GM12878 (cell line): ENCODE measurements at regions not wholly inside any gene's neighbourhood (a gene's known extent, or its start where the extent isn't known, plus 50 kb on each side); places are given as distances from the start of the nearest gene placed in this dataset.

Experiments used
- ATAC-seq: fragments of 200-7000 bp; cut with Tn5 transposase; 3 replicates; pipeline ENCODE4 v1.9.1; 2020; ENCODE audit warnings: mild to moderate bottlenecking, moderate library complexity
- BruUV-seq: library from RNA; stranded (reverse); fragments of 400-500 nt; replicated peaks from 2 replicates; lab custom pipeline; 2021; lab: Mats Ljungman, UMichigan
- CTCF ChIA-PET: fragments of 300-600 bp; sonication (Branson Sonifier 250); formaldehyde crosslinking; extraction: SDS; loops from one replicate; lab custom pipeline; 2021; ENCODE audit warnings: inconsistent platforms; lab: Yijun Ruan, JAX
- POLR2A ChIA-PET: fragments of 350-600 bp; formaldehyde crosslinking; extraction: SDS; loops from one replicate; lab custom pipeline; 2021; ENCODE audit warnings: inconsistent platforms; lab: Charles Lee
- RAD21 ChIA-PET: fragments of 300-600 bp; sonication (Branson Sonifier 250); formaldehyde crosslinking; loops from one replicate; lab custom pipeline; 2023; ENCODE audit warnings: antibody characterized with exemption; ENCODE audit not compliant: unreplicated experiment; lab: Charles Lee
- SMC1A ChIA-PET: fragments of 300-600 bp; sonication (Branson Sonifier 250); formaldehyde crosslinking; loops from one replicate; lab custom pipeline; 2023; ENCODE audit not compliant: unreplicated experiment, uncharacterized antibody; lab: Charles Lee
- DNase-seq: peaks from one replicate; pipeline ENCODE4 v3.0.0-alpha.2; 2011; ENCODE audit warnings: low read depth, low spot score
- FAIRE-seq: peaks from 3 replicates; lab custom pipeline; 2011; peaks lifted over from hg19 to GRCh38; lab: Jason Lieb, UNC
- H2AFZ ChIP-seq: 2 replicates; pipeline ENCODE4 v1.6.0; 2011; ENCODE audit warnings: low read depth, low read length, control low read depth; ENCODE audit not compliant: control insufficient read depth
- H3K27ac ChIP-seq: 2 replicates; pipeline ENCODE4 v1.5.1; 2011; ENCODE audit warnings: control low read depth; ENCODE audit not compliant: control insufficient read depth, insufficient read depth
- H3K27me3 ChIP-seq, 2 experiments: replicated peaks in 1 of 2; 2 replicates each; pipeline versions ENCODE4 v1.6.0 to v1.6.1; 2011; ENCODE audit warnings: low read length in 1 of 2; ENCODE audit not compliant: control insufficient read depth in 2 of 2, insufficient read depth in 2 of 2
- H3K36me3 ChIP-seq, 2 experiments: 2 replicates each; pipeline ENCODE4 v1.5.1; 2011; ENCODE audit warnings: low read length in 1 of 2; ENCODE audit not compliant: control insufficient read depth in 2 of 2, insufficient read depth in 2 of 2
- H3K4me1 ChIP-seq: 2 replicates; pipeline ENCODE4 v1.6.1; 2011; ENCODE audit warnings: mild to moderate bottlenecking, low read length, moderate library complexity, mixed read lengths; ENCODE audit not compliant: control insufficient read depth, insufficient read depth
- H3K4me2 ChIP-seq: 2 replicates; pipeline ENCODE4 v1.6.0; 2011; ENCODE audit warnings: control low read depth; ENCODE audit not compliant: control insufficient read depth, insufficient read depth
- H3K4me3 ChIP-seq: fragments of 200-600 bp; sonication (generic); 2 replicates; pipeline ENCODE4 v1.5.1; 2016
- H3K79me2 ChIP-seq: 2 replicates; pipeline ENCODE4 v1.6.0; 2011; ENCODE audit warnings: low read length; ENCODE audit not compliant: control insufficient read depth, insufficient read depth
- H3K9ac ChIP-seq: 2 replicates; pipeline ENCODE4 v1.8.0; 2011; ENCODE audit warnings: low read length, control low read depth, mixed read lengths; ENCODE audit not compliant: control insufficient read depth, insufficient read depth
- H3K9me3 ChIP-seq: replicated peaks from 3 replicates; pipeline ENCODE4 v1.5.1; 2011; ENCODE audit warnings: mild to moderate bottlenecking, low read length; ENCODE audit not compliant: control insufficient read depth, insufficient read depth
- H4K20me1 ChIP-seq: 2 replicates; pipeline ENCODE4 v1.6.0; 2011; ENCODE audit not compliant: control insufficient read depth, insufficient read depth
- ASH2L ChIP-seq: fragments of 300-600, 200-600 bp; sonication (generic); IDR thresholded peaks from 2 replicates; pipeline ENCODE4 v1.6.1; 2017; ENCODE audit warnings: low read depth, mild to moderate bottlenecking, borderline replicate concordance
- ATF7 ChIP-seq: fragments of 450-650 bp; IDR thresholded peaks from 2 replicates; pipeline ENCODE4 v1.6.1; 2016; ENCODE audit warnings: low read depth, mild to moderate bottlenecking
- CBX3 ChIP-seq: fragments of 200-600 bp; sonication (generic); IDR thresholded peaks from 2 replicates; pipeline ENCODE4 v1.6.1; 2016; ENCODE audit warnings: low read depth, borderline replicate concordance
- EGR1 ChIP-seq, 2 experiments: IDR thresholded peaks; 1 replicate in 1 of 2; 2 replicates in 1 of 2; pipeline ENCODE4 v1.6.1; 2011 to 2012; ENCODE audit warnings: low read depth in 2 of 2, low read length in 2 of 2, borderline replicate concordance in 1 of 2, mild to moderate bottlenecking in 1 of 2, moderate library complexity in 1 of 2
- ESRRA ChIP-seq: IDR thresholded peaks from 2 replicates; pipeline ENCODE4 v1.6.1; 2012; ENCODE audit warnings: mild to moderate bottlenecking, low read length, improper control_type of control experiment
- NFYA ChIP-seq: IDR thresholded peaks from 2 replicates; pipeline ENCODE4 v1.6.1; 2011; ENCODE audit warnings: low read depth, mild to moderate bottlenecking, low read length, improper control_type of control experiment, borderline replicate concordance
- NRF1 ChIP-seq: conservative IDR thresholded peaks from 2 replicates; pipeline ENCODE4 v1.6.1; 2011; ENCODE audit warnings: mild to moderate bottlenecking, low read depth, low read length, improper control_type of control experiment
- RCOR1 ChIP-seq: conservative IDR thresholded peaks from 2 replicates; pipeline ENCODE4 v1.6.1; 2012; ENCODE audit warnings: low read depth, low read length, improper control_type of control experiment
- SMAD1 ChIP-seq: fragments of 450-650 bp; IDR thresholded peaks from 2 replicates; pipeline ENCODE4 v1.6.1; 2018; ENCODE audit warnings: mild to moderate bottlenecking, low read depth; ENCODE audit not compliant: partially characterized antibody
- SMAD5 ChIP-seq: IDR thresholded peaks from 2 replicates; pipeline ENCODE4 v1.6.1; 2016; ENCODE audit warnings: antibody characterized with exemption, low read depth
- WGBS: methylation state at CpG from one replicate; pipeline ENCODE4 v1.1.6; 2016; ENCODE audit warnings: low lambda C conversion rate; ENCODE audit not compliant: insufficient replicate concordance, insufficient coverage; ENCODE audit errors: missing lambda C conversion rate; 5-methylcytosine and 5-hydroxymethylcytosine counted together
- in situ Hi-C: fragments of 300-500 bp; cut with MboI; formaldehyde crosslinking; loops from 9 replicates; pipeline ENCODE4 v1.14.3; 2018; ENCODE audit warnings: mixed read lengths
- intact Hi-C: fragments of 100-400 bp; cut with micrococcal nuclease; formaldehyde crosslinking; loops from one replicate; pipeline ENCODE4 v1.14.2; 2022; ENCODE audit not compliant: unreplicated experiment
- TF ChIP-seq, protein P1 (sequence below): fragments of 450-650 bp; IDR thresholded peaks from 2 replicates; pipeline ENCODE4 v1.6.1; 2017; ENCODE audit warnings: borderline replicate concordance

- Histone ChIP-seq H3K36me3 (no peaks in the 10 kb centered on the region), H3K79me2 (no peaks in the 10 kb centered on the region), H3K27me3 (no peaks in the 10 kb centered on the region), H3K4me3 (no peak overlapping the region), H3K27ac (no peak overlapping the region), H3K9me3 (no peaks in the 10 kb centered on the region; the same call in 2 of the 3 replicates), H3K4me1 (no peaks in the 10 kb centered on the region), H2AFZ (no peak overlapping the region), H4K20me1 (no peaks in the 10 kb centered on the region), H3K9ac (no peak overlapping the region), H3K4me2 (no peak overlapping the region)
- WGBS = 56% methylated on average over 37 of the region's 40 CpGs
- CTCF ChIA-PET = no interaction called here
- DNase-seq (no peak), ATAC-seq (no peak), FAIRE-seq (no peak)
- BruUV-seq = no TSS peak
- no peak for TF ChIP-seq RCOR1
- TF ChIP-seq ASH2L = no peak
- TF ChIP-seq NRF1 = no peak
- TF ChIP-seq CBX3 = no peak
- TF ChIP-seq EGR1 (IDR thresholded peaks at IDR 0.05; ENCODE audit: borderline replicate concordance in 1 of 2, low read depth in 2 of 2, low read length in 2 of 2) = no peak
- no peak for TF ChIP-seq NFYA
- TF ChIP-seq, protein P1, sequence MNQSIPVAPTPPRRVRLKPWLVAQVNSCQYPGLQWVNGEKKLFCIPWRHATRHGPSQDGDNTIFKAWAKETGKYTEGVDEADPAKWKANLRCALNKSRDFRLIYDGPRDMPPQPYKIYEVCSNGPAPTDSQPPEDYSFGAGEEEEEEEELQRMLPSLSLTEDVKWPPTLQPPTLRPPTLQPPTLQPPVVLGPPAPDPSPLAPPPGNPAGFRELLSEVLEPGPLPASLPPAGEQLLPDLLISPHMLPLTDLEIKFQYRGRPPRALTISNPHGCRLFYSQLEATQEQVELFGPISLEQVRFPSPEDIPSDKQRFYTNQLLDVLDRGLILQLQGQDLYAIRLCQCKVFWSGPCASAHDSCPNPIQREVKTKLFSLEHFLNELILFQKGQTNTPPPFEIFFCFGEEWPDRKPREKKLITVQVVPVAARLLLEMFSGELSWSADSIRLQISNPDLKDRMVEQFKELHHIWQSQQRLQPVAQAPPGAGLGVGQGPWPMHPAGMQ = no peak
- no peak for TF ChIP-seq ATF7
- TF ChIP-seq ESRRA = no peak
- no peak for TF ChIP-seq SMAD1
- no peak for TF ChIP-seq SMAD5
- in situ Hi-C loops (no loop called here), intact Hi-C loops (no loop called here)
- SMC1A ChIA-PET = no interaction called here
- RAD21 ChIA-PET = no interaction called here
- POLR2A ChIA-PET = no interaction called here
Observed at GRCh38 chr6:170057961-170058877, 232.7 kb downstream of the DLL1 start.
